ENCODE measurements at regions not wholly inside any gene's neighbourhood (a gene's known extent, or its start where the extent isn't known, plus 50 kb on each side); places are given as distances from the start of the nearest gene placed in this dataset.
"Not testable (repeated sequence)": the region's sequence is repeated elsewhere in the genome, so short reads cannot be mapped to it uniquely, and the experiment has no call there.

DNA sequence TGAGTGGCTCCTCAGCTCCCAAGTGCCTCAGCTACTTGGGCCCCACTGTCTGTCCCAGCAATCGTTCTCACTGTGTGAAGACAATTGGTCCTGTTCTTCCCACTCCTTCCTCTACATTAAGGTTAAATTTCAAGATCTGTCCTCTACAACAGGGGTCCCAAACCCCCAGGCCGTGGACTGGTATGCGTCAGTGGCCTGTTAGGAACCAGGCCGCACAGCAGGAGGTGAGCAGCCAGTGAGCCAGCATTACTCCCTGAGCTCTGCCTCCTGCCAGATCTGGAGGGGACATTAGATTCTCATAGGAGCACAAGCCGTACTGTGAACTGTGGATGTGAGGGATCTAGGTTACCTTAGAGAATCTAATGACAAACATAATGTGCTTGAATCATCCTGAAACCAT lies 376.9 kb upstream of the FZD8 start:
- no peak for FAIRE-seq
- no peak for DNase-seq (ENCODE audit: low spot score)

DNA sequence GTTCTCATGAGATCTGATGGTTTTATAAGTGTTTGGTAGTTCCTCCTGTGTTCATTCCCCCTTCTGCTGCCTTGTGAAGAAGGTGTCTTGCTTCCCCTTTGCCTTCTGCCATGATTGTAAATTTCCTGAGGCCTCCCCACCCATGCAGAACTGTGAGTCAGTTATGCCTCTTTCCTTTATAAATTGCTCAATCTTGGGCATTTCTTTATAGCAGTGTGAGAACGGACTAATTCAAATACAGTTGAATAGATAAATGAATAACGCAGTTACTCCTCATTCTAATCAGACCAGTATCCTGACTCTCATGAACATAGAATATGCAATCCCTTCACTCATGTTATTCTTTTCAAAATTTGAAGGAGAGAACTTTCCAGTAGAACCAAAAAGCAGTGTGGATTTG lies 375.0 kb upstream of the FZD8 start:
- FAIRE-seq (no peak), DNase-seq (ENCODE audit: low spot score) (no peak)

- FAIRE-seq (no peak), DNase-seq (ENCODE audit: low spot score) (no peak)
Measured at GRCh38 chr10:36007369-36007768, 365.3 kb upstream of the FZD8 start.

- DNase-seq (ENCODE audit: low spot score) (no peak), FAIRE-seq (no peak)
Measured at GRCh38 chr10:36003688-36004087, 361.6 kb upstream of the FZD8 start.

- DNase-seq (ENCODE audit: low spot score) (no peak), FAIRE-seq (no peak)
Measured at GRCh38 chr10:36003031-36003600, 361.0 kb upstream of the FZD8 start.

GRCh38 chr10:36002445-36002844 lies 360.3 kb upstream of the FZD8 start:
- DNase-seq (ENCODE audit: low spot score) (no peak), FAIRE-seq (no peak)

DNA sequence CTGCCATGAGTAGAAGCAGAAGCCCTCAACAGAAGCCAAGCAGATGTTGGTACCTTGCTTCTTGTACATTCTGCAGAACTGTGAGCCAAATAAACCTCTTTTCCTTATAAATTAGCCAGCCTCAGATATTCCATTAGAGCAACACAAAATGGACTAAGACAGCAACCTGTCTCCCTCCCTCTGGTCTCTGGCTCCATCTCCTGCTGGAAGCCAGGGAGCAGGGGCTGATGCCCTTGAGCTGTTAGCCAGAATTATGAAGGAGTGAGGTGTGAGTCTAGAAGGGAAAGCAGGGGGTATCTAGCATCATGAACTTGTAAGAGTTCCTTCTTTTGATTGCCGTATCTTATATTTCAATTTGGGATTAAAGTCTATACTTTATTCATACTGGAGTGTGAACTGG lies 358.7 kb upstream of the FZD8 start:
- FAIRE-seq; DNase-seq (ENCODE audit: low spot score): not testable (repeated sequence)

DNA sequence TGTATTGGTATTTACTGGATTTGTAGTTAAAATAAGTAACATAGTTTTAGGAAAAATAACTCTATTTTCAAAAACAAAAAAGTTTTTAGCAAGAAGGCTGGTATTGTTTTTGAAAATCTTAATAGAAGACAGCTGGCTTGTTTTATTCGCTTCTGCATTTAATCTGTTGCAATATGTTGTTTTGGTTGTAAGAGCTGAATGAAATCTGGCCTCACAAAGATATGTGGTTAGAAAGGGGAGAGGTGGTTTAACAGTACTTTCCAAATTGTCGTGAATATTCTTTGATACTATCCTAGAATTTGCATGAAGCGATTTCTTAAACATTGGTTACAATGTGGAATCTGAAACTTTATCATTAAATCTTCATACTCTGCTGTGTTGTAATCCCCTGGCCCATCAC lies 355.9 kb upstream of the FZD8 start:
- FAIRE-seq (no peak), DNase-seq (ENCODE audit: low spot score) (no peak)

- FAIRE-seq (no peak), DNase-seq (ENCODE audit: low spot score) (no peak)
Measured at GRCh38 chr10:35995485-35995884, 353.4 kb upstream of the FZD8 start.

DNA sequence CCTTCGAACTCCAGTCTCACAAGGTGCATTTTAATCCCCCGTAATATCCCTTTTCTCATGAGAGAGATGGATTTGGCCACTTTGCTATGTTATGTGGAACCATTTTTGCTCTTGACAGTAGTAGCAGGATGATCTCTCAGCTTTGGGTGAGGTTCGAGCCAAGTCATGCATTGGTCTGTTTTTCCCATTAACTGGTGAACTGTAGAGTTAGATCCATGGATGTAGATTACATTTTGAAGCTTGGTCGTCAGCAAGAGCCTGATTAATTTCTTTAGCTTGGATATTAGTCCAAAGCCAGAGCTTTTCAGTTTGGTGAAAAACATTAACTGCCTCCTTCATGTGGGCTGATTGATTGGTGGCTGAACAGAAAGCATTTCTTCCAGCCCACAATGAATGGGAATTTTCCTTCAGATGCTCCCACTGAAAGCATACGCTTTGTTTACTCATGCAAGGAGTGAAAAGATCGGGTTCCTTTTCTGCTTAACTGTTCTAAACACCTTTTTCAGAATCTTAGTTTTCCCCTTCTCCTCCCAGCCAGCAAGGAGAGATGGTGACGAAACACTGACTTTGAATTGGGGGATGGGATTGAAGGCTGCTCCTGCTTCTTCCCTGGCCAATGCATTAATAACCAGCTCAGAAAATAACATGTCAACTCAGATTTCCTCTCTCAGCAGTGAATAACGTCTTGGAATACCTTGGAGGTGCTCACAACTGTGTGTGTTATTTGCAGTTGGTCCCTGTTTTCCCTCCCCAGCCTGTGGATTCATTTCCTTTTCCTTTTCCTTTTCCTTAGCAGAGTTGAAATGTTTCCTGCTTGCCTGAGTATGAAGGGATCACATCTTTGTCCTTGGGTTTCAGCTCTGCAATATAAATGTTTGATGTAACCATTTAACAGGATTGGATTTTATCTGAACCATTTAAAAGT lies 351.8 kb upstream of the FZD8 start:
- FAIRE-seq (no peak), DNase-seq (ENCODE audit: low spot score) (no peak)

- FAIRE-seq: no peak
- no peak for DNase-seq (ENCODE audit: low spot score)
Measured at GRCh38 chr10:35992107-35992506, 350.0 kb upstream of the FZD8 start.

GRCh38 chr10:35986756-35987502 lies 344.8 kb upstream of the FZD8 start:
- DNase-seq (ENCODE audit: low spot score) (no peak), FAIRE-seq (no peak)

GRCh38 chr10:35979116-35979515 lies 337.0 kb upstream of the FZD8 start:
- no peak for DNase-seq (ENCODE audit: low spot score)
- no peak for FAIRE-seq

DNA sequence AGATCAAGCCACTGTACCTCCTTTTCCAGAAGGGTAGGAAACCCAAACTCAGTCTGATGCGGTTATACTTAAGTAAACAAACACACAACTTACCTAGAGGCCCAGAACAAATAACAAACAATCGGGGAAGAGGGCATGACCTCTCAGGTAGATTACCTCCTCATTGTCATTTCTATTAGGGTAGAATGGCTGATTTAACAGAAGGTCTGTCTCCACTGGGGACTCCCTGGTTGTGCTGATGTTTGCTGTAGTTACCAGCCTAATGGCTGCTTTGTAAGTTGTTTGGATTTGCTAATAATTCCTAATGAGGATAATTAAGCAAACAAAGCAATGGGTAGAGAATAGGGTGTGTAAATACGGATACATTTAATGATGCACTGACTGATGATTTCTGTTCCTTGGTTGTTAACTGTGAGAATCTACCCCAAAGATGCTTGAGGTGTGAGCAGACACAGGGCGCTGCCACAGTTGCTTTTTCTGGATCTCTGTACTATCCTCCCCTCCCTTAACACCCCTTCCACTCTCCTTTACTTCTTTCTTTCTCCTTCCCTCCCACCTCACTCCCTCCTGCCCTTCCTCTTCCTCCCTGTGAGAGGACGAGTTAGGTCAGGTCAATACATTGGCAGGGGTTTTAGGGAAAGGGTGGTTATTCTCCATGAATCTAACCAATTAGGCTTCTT lies 332.0 kb upstream of the FZD8 start:
- not testable (repeated sequence) for DNase-seq (ENCODE audit: low spot score); FAIRE-seq

- DNase-seq (ENCODE audit: low spot score) (no peak), FAIRE-seq (no peak)
Measured at GRCh38 chr10:35972275-35972674, 330.2 kb upstream of the FZD8 start.

GRCh38 chr10:35971397-35971796 lies 329.3 kb upstream of the FZD8 start:
- FAIRE-seq (no peak), DNase-seq (ENCODE audit: low spot score) (no peak)

- no peak for FAIRE-seq
Measured at GRCh38 chr10:35963685-35964084, 321.6 kb upstream of the FZD8 start.

DNA sequence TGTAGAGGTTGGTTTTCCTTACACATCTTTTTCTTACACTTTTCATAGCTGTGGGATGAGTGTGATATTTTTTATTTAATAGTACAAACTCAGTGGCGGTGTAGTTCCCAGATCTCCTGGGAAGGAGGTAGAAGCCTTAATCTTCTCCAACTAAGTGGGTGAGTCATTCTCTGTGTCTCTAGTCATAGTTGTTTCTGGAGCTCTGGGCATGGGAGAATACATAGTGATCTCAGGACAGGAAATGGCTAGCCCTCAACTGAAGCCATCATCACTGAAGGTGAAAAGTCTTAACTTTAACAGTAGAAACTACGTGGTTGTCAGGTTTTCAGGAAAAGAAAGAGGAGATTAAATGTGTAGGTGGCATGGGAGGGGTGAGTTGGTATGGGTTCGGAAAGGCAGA lies 319.4 kb upstream of the FZD8 start:
- peak; percentile 31 for DNase-seq (ENCODE audit: low spot score)
- no peak for FAIRE-seq

More at GRCh38 chr10:35963685-35964084, 321.6 kb upstream of the FZD8 start:
- no peak for DNase-seq (ENCODE audit: low spot score)

DNA sequence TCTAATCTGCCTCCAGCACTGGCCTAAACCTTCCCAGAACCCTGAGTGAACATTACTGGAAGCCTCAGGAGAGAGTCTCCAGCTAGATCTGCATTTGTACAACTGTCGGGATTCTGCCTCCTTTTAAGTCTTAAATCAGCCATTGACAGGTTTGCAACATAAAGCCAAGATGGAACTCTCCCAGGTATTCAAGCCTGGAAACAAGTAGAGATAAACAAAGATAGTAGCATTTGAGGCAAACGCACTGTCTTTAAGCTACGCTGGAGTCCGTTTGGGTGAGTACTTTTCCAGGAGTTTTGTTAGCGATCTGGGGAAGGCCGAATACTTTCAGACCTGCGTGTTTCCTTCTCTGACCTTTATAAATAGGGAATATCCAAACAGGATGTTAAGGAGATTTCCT lies 317.2 kb upstream of the FZD8 start:
- FAIRE-seq: no peak
- DNase-seq (ENCODE audit: low spot score): no peak

GRCh38 chr10:35958609-35959008 lies 316.5 kb upstream of the FZD8 start:
- FAIRE-seq; DNase-seq (ENCODE audit: low spot score): not testable (repeated sequence)

DNA sequence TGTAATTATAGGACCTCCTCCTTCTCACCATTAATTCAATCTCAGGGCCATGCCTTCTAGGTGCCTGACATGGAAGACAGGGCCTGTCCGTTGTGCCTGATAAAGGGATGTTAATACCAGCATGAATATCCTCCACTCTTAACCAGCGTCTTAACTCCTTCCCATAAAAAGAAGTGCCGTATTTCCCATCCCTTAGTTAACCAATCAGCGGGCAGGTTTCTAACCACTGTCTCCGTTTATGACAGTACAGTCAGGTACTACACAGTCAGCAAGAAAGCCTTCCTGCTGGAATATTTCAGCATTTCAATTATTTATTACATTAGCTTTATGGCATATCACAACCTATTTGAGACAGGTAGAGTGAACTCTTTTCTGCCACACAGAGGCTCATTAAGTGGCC lies 308.6 kb upstream of the FZD8 start:
- DNase-seq (ENCODE audit: low spot score) (no peak), FAIRE-seq (no peak)

GRCh38 chr10:35950226-35950625 lies 308.1 kb upstream of the FZD8 start:
- FAIRE-seq: no peak
- DNase-seq (ENCODE audit: low spot score): no peak
